Esophagus muscularis mucosa (tissue), 3 donors: ENCODE measurements at regions not wholly inside any gene's neighbourhood (a gene's known extent, or its start where the extent isn't known, plus 50 kb on each side); places are given as distances from the start of the nearest gene placed in this dataset.

ENCODE experiments used
- POLR2AphosphoS5 ChIP-seq, 2 donors: sonication (generic); formaldehyde crosslinking; IDR thresholded peaks; one replicate each; pipeline ENCODE4 v1.6.1; 2017; ENCODE audit warnings: antibody characterized with exemption in 2 of 2
- TF ChIP-seq, protein P1 (sequence below), 3 experiments: fragments of 200-600 bp in 2 of 3; fragments of 450-650 bp in 1 of 3; sonication (generic) in 2 of 3; IDR thresholded peaks; one replicate each; pipeline ENCODE4 v1.5.1; 2017 to 2019; ENCODE audit warnings: antibody characterized with exemption in 3 of 3, mild to moderate bottlenecking in 2 of 3, moderate library complexity in 1 of 3

GRCh38 chr4:101693842-101694398, 96.6 kb upstream of the BANK1 start:
- no peak for TF ChIP-seq POLR2AphosphoS5 (IDR thresholded peaks at IDR 0.05)
- TF ChIP-seq, protein P1, sequence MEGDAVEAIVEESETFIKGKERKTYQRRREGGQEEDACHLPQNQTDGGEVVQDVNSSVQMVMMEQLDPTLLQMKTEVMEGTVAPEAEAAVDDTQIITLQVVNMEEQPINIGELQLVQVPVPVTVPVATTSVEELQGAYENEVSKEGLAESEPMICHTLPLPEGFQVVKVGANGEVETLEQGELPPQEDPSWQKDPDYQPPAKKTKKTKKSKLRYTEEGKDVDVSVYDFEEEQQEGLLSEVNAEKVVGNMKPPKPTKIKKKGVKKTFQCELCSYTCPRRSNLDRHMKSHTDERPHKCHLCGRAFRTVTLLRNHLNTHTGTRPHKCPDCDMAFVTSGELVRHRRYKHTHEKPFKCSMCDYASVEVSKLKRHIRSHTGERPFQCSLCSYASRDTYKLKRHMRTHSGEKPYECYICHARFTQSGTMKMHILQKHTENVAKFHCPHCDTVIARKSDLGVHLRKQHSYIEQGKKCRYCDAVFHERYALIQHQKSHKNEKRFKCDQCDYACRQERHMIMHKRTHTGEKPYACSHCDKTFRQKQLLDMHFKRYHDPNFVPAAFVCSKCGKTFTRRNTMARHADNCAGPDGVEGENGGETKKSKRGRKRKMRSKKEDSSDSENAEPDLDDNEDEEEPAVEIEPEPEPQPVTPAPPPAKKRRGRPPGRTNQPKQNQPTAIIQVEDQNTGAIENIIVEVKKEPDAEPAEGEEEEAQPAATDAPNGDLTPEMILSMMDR (IDR thresholded peaks at IDR 0.05), result no peak
